Posterior vena cava (tissue), 2 donors: ENCODE measurements at regions not wholly inside any gene's neighbourhood (a gene's known extent, or its start where the extent isn't known, plus 50 kb on each side); places are given as distances from the start of the nearest gene placed in this dataset.
"Not testable (repeated sequence)": the region's sequence is repeated elsewhere in the genome, so short reads cannot be mapped to it uniquely, and the experiment has no call there.

Source experiments
- DNase-seq: peaks from one replicate; pipeline ENCODE4 v3.0.0-alpha.2; 2020; ENCODE audit warnings: low spot score
- intact Hi-C, 2 donors: fragments of 100-400 bp; cut with DNase I; formaldehyde crosslinking; loops; one replicate each; pipeline versions ENCODE4 v1.14.1 to v1.14.2; 2022 to 2023
- donor health status: DM: yes; HTN: yes; CAD: no.
- donor health status: DM: yes; HTN: yes; CAD: no.

- no peak for DNase-seq
- intact Hi-C loops = no loop called here
Measured at GRCh38 chr2:116477229-116477628, 1337.3 kb upstream of the DDX18 start.

- intact Hi-C loops = no loop called here
- DNase-seq = no peak
Measured at GRCh38 chr2:116487336-116487735, 1327.2 kb upstream of the DDX18 start.

GRCh38 chr2:116489292-116489691 is 1325.2 kb upstream of the DDX18 start:
- intact Hi-C loops = no loop called here
- no peak for DNase-seq

- intact Hi-C loops = no loop called here
Measured at GRCh38 chr2:116489944-116490343, 1324.5 kb upstream of the DDX18 start.

DNA sequence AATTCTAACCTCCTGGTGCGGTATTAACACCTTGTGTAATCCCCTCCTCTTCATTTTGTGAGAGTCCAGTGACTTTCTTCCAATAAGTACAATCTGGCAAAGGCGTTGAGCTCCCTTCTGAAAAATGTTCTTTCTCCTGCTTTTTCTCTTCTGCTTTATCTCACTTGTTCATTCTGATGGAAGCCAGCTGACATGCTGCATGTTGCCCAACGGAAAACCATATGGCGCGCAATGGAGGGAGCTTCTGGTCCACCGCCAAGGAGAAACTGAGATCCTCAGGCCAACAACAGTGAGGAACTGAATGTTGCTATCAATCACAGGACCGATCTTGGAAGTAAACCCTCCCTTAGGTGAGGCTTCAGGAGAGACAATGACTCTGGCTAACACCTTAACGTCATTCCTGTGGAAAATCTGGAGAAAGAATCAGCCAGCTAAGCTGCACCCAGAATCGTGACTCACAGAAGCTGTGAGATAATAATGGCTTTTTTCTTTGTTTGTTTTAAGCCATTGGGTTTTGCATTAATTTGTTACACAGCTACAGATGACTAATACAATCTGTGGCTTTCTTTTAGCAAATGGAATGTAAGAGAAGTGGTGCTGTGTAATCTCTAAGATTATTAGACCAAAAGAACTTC is 1323.9 kb upstream of the DDX18 start:
- intact Hi-C loops = no loop called here
- DNase-seq = no peak

More at GRCh38 chr2:116489944-116490343, 1324.5 kb upstream of the DDX18 start:
- no peak for DNase-seq

- intact Hi-C loops = no loop called here
- no peak for DNase-seq
Measured at GRCh38 chr2:116491292-116491691, 1323.2 kb upstream of the DDX18 start.

DNA sequence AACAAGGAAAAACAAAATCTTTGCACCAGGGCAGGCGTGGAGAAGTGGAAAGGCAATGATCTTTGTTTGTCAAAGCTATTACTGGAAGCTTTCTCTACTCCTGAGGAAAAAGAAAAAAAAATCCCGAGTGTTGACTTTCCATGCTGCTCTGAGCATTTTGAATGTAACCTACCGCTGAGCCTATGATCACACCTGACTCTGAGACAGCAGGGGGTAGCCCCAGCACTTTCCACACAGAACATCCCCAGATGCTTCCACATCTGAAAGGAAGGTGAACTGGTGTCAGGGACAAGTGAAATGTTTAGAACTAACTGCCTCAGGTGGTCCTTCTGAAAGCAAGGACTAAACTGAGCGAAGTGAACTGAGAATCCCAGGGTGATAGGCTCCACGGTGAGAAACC is 1315.1 kb upstream of the DDX18 start:
- no peak for DNase-seq
- intact Hi-C loops = no loop called here

DNA sequence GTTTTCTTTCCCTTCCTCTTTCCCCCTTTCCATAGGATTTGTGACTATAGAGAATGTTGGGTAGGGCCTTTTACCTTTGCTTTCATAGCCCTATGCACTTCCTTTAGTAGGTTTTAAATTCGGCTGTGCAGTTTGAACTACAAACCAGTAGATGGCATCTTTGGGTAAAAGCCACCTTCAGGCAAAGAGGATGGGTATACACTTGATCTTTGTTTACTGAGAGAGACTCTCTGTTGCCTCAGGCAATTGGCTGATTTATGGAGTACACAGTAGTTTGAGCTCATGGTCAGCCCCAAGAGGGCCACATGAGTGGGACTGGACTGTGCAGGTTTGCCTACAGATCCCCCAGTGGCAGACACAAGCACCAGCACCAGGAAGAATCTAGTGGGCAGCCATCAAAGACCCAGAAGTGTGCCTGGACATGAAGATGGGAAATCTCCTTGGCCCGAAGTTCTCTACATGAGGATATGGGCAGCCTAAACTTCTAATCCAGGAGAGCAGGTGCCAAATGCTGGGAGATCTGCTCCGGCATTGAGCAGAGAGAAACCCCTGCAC is 1304.3 kb upstream of the DDX18 start:
- intact Hi-C loops = no loop called here
- DNase-seq = no peak

DNA sequence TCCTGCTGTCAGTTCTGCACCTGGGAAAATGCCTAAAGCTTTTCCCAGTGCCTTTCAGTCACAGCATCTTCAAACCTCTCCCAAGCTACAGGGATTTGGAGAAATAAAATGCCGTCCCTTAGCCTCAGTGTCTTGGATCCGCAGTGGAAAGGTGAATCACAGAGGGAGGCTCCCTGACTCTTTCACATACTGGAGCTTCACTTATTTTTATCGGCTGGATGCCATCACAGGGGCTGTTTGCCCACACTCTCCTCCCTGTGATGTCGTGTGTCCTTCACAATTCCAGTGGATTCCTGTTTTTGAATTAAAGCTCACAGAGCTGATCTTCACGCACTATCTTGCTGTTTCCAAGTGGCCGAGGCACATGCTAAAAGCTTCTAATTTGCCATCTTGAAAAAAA is 1303.1 kb upstream of the DDX18 start:
- no peak for DNase-seq
- intact Hi-C loops = no loop called here

DNA sequence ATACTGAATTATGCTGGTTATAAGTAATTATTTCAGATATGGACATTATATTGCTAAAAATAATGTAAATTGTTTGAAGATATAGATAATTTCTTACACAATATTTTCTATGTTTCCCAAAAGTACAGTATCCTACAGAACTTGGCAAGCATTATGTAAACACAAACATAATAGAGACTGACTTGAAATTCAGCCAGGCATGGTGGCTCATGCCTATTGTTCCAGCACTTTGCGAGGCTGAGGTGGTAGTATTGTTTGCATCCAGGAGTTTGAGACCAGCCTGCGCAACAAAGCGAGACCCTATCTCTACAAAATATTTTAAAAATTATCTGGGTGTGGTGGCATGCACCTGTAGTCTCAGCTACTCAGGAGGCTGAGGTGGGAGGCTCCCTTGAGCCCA is 1300.5 kb upstream of the DDX18 start:
- intact Hi-C loops = no loop called here

GRCh38 chr2:116517936-116518335 is 1296.6 kb upstream of the DDX18 start:
- DNase-seq = no peak
- intact Hi-C loops = no loop called here

More for the DNA sequence above, 1300.5 kb upstream of the DDX18 start:
- DNase-seq = no peak

GRCh38 chr2:116537811-116538210 is 1276.7 kb upstream of the DDX18 start:
- DNase-seq = no peak
- intact Hi-C loops = no loop called here

- intact Hi-C loops = no loop called here
- DNase-seq = no peak
Measured at GRCh38 chr2:116545286-116546068, 1269.0 kb upstream of the DDX18 start.

DNA sequence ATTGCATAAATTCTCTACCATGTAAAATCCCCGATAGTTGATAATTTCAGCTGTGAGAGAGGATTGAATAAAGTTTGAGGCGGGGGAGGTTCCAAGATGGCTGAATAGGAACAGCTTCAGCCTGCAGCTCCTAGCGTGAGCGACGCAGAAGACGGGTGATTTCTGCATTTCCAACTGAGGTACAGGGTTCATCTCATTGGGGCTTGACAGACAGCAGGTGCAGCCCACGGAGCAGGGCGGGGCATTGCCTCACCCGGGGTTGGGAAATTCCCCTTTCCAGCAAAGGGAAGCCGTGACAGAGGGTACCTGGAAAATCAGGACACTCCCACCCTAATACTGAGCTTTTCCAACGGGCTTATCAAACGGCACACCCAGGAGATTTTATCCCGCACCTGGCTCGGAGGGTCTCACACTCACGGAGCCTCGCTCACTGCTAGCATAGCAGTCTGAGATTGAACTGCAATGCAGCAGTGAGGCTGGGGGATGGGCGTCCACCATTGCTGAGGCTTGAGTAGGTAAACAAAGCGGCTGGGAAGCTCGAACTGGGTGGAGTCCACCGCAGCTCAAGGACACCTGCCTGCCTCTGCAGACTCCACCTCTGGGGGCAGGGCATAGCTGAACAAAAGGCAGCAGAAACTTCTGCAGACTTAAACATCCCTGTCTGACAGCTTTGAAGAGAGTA is 1261.6 kb upstream of the DDX18 start:
- intact Hi-C loops = not testable (repeated sequence)
- DNase-seq = peak; percentile 53

GRCh38 chr2:116580209-116580608 is 1234.3 kb upstream of the DDX18 start:
- intact Hi-C loops = no loop called here

DNA sequence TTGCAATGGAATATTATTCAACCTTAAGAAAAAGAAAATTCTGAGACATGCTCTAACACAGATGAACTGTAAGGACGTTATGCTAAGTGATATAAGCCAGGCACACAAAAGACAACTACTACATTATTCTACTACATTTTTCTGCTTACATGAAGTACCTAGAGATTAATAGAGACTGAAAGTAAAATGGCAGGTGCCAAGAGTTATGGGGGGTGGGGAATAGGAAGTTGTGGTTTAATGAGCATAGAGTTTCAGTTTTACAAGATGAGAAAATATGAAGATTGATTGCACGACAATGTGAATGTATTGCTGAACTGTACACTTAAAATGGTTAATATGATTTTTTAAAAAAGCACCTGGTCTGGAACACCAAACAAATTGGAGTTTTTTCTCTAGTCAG is 1231.6 kb upstream of the DDX18 start:
- DNase-seq = no peak
- intact Hi-C loops = no loop called here

More at GRCh38 chr2:116580209-116580608, 1234.3 kb upstream of the DDX18 start:
- DNase-seq = no peak

GRCh38 chr2:116585669-116586327 is 1228.7 kb upstream of the DDX18 start:
- no peak for DNase-seq
- intact Hi-C loops = no loop called here

DNA sequence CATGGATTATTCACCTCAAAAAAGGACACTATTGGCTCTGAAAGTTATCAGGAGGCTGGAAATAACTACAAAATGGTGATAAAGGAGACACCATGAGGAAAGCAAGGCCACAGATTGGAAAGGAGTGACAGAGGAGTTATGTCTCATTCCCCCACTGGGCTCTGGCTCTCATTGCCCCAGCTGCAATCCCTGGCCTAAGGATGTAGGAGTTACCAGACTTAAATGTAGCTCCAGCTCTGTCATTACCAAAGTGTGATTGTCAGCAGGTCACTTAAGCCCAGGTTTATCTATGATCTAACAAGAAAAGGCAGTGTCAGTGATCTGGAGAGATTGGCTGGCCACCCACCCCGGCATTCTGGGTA is 1228.2 kb upstream of the DDX18 start:
- intact Hi-C loops = no loop called here
- no peak for DNase-seq
